ENCODE measurements at regions not wholly inside any gene's neighbourhood (a gene's known extent, or its start where the extent isn't known, plus 50 kb on each side); places are given as distances from the start of the nearest gene placed in this dataset.

- TF ChIP-seq NFIC (IDR thresholded peaks at IDR 0.05) (no peak), TAF1 (IDR thresholded peaks at IDR 0.05; ENCODE audit: low read depth) (no peak), RAD21 (IDR thresholded peaks at IDR 0.05; ENCODE audit: low read depth) (no peak), TEAD4 (IDR thresholded peaks at IDR 0.05) (no peak), EP300 (IDR thresholded peaks at IDR 0.05; ENCODE audit: borderline replicate concordance) (no peak), MAX (IDR thresholded peaks at IDR 0.05) (no peak), FOXM1 (IDR thresholded peaks at IDR 0.05; ENCODE audit: borderline replicate concordance, low read depth) (no peak), TCF12 (IDR thresholded peaks at IDR 0.05; ENCODE audit: low read depth) (no peak), USF1 (IDR thresholded peaks at IDR 0.05) (no peak)
Measured at GRCh38 chr7:3229904-3230470, 71.1 kb upstream of the SDK1 start.
